B cell (primary cell): ENCODE measurements at regions not wholly inside any gene's neighbourhood (a gene's known extent, or its start where the extent isn't known, plus 50 kb on each side); places are given as distances from the start of the nearest gene placed in this dataset.

ENCODE experiments used
- ATAC-seq: fragments of 200-7000 bp; cut with Tn5 transposase; one replicate; pipeline ENCODE4 v1.10.0; 2021; ENCODE audit warnings: low read depth, mild to moderate bottlenecking, moderate number of reproducible peaks, moderate library complexity
- CTCF ChIA-PET: fragments of 350-600 bp; sonication (Branson Sonifier 250); formaldehyde crosslinking; loops from one replicate; lab custom pipeline; 2021; ENCODE audit warnings: antibody characterized with exemption, inconsistent platforms; lab: Charles Lee
- POLR2A ChIA-PET: fragments of 350-600 bp; sonication (Branson Sonifier 250); formaldehyde crosslinking; loops from one replicate; lab custom pipeline; 2021; ENCODE audit warnings: antibody characterized with exemption; lab: Charles Lee
- DNase-seq: peaks from one replicate; pipeline ENCODE4 v3.0.0; 2013
- H2AFZ ChIP-seq: 2 replicates; pipeline ENCODE4 v1.6.1; 2012; ENCODE audit warnings: mild to moderate bottlenecking, low read depth, low read length; ENCODE audit not compliant: insufficient read depth, poor library complexity, severe bottlenecking
- H3K27ac ChIP-seq, 2 donors: 1 replicate in 1 of 2; 2 replicates in 1 of 2; pipeline ENCODE4 v1.5.1; 2012 to 2013; ENCODE audit warnings: low read length in 2 of 2, mild to moderate bottlenecking in 2 of 2, moderate library complexity in 1 of 2
- H3K27me3 ChIP-seq, 4 experiments: fragments of 200-600 bp in 1 of 4; sonication (generic) in 1 of 4; replicated peaks in 1 of 4; 1 replicate in 2 of 4; 2 replicates in 2 of 4; pipeline versions ENCODE4 v1.6.1 to v1.7.0; 2013 to 2016; ENCODE audit warnings: low read length in 3 of 4, mild to moderate bottlenecking in 2 of 4, mixed read lengths in 1 of 4, moderate library complexity in 1 of 4; ENCODE audit not compliant: insufficient read depth in 4 of 4, control insufficient read depth in 3 of 4; ENCODE audit errors: control extremely low read depth in 1 of 4
- H3K36me3 ChIP-seq, 2 experiments: replicated peaks in 1 of 2; 1 replicate in 1 of 2; 2 replicates in 1 of 2; pipeline versions ENCODE4 v1.6.1 to v1.7.1; 2013; ENCODE audit warnings: low read length in 1 of 2; ENCODE audit not compliant: insufficient read depth in 2 of 2, control insufficient read depth in 1 of 2; ENCODE audit errors: control extremely low read depth in 1 of 2, extremely low read depth in 1 of 2
- H3K4me1 ChIP-seq, 2 donors: fragments of 200-600 bp in 1 of 2; sonication (generic) in 1 of 2; 1 replicate in 1 of 2; 2 replicates in 1 of 2; pipeline versions ENCODE4 v1.5.1 to v1.6.1; 2013 to 2017; ENCODE audit warnings: low read length in 2 of 2; ENCODE audit not compliant: control insufficient read depth in 2 of 2, insufficient read depth in 2 of 2
- H3K4me2 ChIP-seq: replicated peaks from 2 replicates; pipeline ENCODE3; 2012; ENCODE audit warnings: mild to moderate bottlenecking, low read depth, low read length; ENCODE audit not compliant: poor library complexity, severe bottlenecking
- H3K4me3 ChIP-seq, 5 experiments: fragments of 200-600 bp in 1 of 5; sonication (generic) in 1 of 5; 1 replicate in 3 of 5; 2 replicates in 2 of 5; pipeline versions ENCODE4 v1.5.1 to v1.7.0; 2011 to 2016; ENCODE audit warnings: low read length in 4 of 5, mild to moderate bottlenecking in 4 of 5, low read depth in 2 of 5, control low read depth in 1 of 5, moderate library complexity in 1 of 5; ENCODE audit not compliant: insufficient read depth in 1 of 5; ENCODE audit errors: control extremely low read depth in 1 of 5, extremely low read depth in 1 of 5
- H3K79me2 ChIP-seq: fragments of 200-600 bp; sonication (generic); one replicate; pipeline ENCODE4 v1.6.0; 2016; ENCODE audit warnings: low read length; ENCODE audit not compliant: control insufficient read depth, insufficient read depth
- H3K9ac ChIP-seq: fragments of 200-600 bp; sonication (generic); 2 replicates; pipeline ENCODE4 v1.6.1; 2017; ENCODE audit warnings: mild to moderate bottlenecking, low read length, moderate library complexity
- H3K9me3 ChIP-seq, 3 donors: one replicate each; pipeline versions ENCODE4 v1.6.1 to v1.7.1; 2013; ENCODE audit warnings: low read length in 2 of 3; ENCODE audit not compliant: control insufficient read depth in 2 of 3, insufficient read depth in 1 of 3; ENCODE audit errors: control extremely low read depth in 1 of 3
- H4K20me1 ChIP-seq: 2 replicates; pipeline ENCODE4 v1.6.0; 2012; ENCODE audit warnings: mild to moderate bottlenecking, low read length; ENCODE audit not compliant: insufficient read depth, control insufficient read depth, poor library complexity, severe bottlenecking
- H3K27ac Mint-ChIP-seq: one replicate; pipeline ENCODE4 v1.8.0; 2021; ENCODE audit warnings: mixed read lengths
- H3K27me3 Mint-ChIP-seq: one replicate; pipeline ENCODE4 v1.8.0; 2021; ENCODE audit warnings: mixed read lengths
- H3K4me1 Mint-ChIP-seq: one replicate; pipeline ENCODE4 v1.8.0; 2021; ENCODE audit warnings: mixed read lengths
- H3K4me3 Mint-ChIP-seq: one replicate; pipeline ENCODE4 v1.8.0; 2021; ENCODE audit warnings: mixed read lengths
- H3K9me3 Mint-ChIP-seq: one replicate; pipeline ENCODE4 v1.8.0; 2022; ENCODE audit warnings: mixed read lengths; ENCODE audit not compliant: insufficient read depth
- EZH2 ChIP-seq: IDR thresholded peaks from 2 replicates; pipeline ENCODE4 v1.6.1; 2012; ENCODE audit warnings: borderline replicate concordance, low read depth, mild to moderate bottlenecking, moderate library complexity, low read length; ENCODE audit not compliant: insufficient read depth, poor library complexity, severe bottlenecking
- WGBS: methylation state at CpG from one replicate; pipeline ENCODE4 v1.1.5; 2013; ENCODE audit warnings: missing lambda C conversion rate; ENCODE audit not compliant: insufficient coverage; 5-methylcytosine and 5-hydroxymethylcytosine counted together
- intact Hi-C: fragments of 100-400 bp; cut with micrococcal nuclease; formaldehyde crosslinking; loops from one replicate; pipeline ENCODE4 v1.10.0; 2022
- TF ChIP-seq, protein P1 (sequence below): fragments of 200-600 bp; IDR thresholded peaks from one replicate; pipeline ENCODE4 v1.8.0; 2022; ENCODE audit warnings: antibody characterized with exemption, mild to moderate bottlenecking

DNA sequence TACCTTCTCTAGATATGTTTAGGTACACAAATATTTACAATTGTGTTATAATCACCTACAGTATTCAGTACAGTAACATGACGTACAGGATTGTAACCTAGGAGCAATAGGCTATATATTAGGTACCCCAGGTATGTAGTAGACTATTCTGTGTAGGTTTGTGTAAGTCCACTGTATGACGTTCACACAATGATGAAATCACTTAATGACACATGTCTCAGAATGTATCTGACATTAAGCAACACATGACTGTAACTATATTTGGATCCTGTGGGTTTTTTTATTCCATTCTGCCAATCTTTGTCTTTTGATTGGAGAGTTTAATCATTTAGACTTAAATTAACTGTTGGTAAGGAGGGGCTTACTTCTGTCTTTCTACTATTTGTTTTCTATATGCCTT lies 52.1 kb downstream of the STYXL2 start:
- Histone ChIP-seq H3K27me3 (peaks cover 0 to 17% (median 6%) of the 10 kb centered on the region in 4 experiments), H3K4me2 (no peak overlapping the region), H4K20me1 (no peaks in the 10 kb centered on the region), H3K4me1 (no peaks in the 10 kb centered on the region), H3K27ac (no peak overlapping the region), H3K9ac (no peak overlapping the region), H2AFZ (no peak overlapping the region), H3K36me3 (no peaks in the 10 kb centered on the region), H3K4me3 (no peak overlapping the region), H3K79me2 (no peaks in the 10 kb centered on the region), H3K9me3 (peaks cover 0 to 10% (median 8%) of the 10 kb centered on the region in 3 donors)
- DNase-seq (no peak), ATAC-seq (no peak)
- POLR2A ChIA-PET, result no interaction called here
- no peak for TF ChIP-seq EZH2
- TF ChIP-seq, protein P1, sequence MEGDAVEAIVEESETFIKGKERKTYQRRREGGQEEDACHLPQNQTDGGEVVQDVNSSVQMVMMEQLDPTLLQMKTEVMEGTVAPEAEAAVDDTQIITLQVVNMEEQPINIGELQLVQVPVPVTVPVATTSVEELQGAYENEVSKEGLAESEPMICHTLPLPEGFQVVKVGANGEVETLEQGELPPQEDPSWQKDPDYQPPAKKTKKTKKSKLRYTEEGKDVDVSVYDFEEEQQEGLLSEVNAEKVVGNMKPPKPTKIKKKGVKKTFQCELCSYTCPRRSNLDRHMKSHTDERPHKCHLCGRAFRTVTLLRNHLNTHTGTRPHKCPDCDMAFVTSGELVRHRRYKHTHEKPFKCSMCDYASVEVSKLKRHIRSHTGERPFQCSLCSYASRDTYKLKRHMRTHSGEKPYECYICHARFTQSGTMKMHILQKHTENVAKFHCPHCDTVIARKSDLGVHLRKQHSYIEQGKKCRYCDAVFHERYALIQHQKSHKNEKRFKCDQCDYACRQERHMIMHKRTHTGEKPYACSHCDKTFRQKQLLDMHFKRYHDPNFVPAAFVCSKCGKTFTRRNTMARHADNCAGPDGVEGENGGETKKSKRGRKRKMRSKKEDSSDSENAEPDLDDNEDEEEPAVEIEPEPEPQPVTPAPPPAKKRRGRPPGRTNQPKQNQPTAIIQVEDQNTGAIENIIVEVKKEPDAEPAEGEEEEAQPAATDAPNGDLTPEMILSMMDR, result no peak
- no CpG with 5 or more reads among the region's 2 CpGs for WGBS
- Mint-ChIP-seq H3K4me1 (no peaks in the 10 kb centered on the region), H3K27me3 (peaks cover 32% of the 10 kb centered on the region), H3K9me3 (peaks cover 7% of the 10 kb centered on the region), H3K27ac (no peak overlapping the region), H3K4me3 (no peak overlapping the region)
- intact Hi-C loops, result no loop called here
- CTCF ChIA-PET, result no interaction called here

DNA sequence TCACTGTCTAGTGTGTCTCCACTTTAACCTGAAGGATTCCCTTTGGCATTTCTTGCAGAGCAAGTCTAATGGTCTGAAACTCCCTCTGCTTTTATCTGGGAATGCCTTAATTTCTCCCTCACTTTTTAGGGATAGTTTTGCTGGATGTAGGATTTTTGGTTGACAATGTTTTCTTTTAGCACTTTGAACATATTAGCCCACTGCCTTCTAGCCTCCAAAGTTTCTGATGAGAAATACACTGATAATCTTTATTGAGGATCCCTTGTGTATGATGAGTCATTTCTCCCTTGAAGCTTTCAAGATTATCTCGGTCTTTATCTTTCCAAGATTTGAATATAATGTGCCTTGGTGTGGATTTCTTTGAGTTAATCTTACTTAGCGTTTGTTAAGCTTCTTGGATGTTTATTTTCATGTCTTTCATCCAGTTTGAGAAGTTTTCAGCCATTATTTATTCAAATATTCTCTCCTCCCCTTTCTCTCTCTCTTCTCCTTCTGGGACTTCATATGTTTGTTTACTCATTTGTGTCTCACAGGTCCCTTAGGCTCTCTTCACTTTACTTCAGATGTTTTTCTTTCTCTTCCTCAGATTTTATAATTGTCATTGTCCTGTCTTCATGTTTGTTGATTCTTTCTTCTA lies 53.1 kb downstream of the STYXL2 start:
- peaks cover 40% of the 10 kb centered on the region for H3K27me3 Mint-ChIP-seq
- POLR2A ChIA-PET, result no interaction called here

More for the DNA sequence above, 53.1 kb downstream of the STYXL2 start:
- H3K4me1 ChIP-seq, result no peaks in the 10 kb centered on the region
- TF ChIP-seq, protein P1, result no peak
- no peak for TF ChIP-seq EZH2
- no peak for ATAC-seq
- intact Hi-C loops, result no loop called here
- Mint-ChIP-seq H3K4me1 (no peaks in the 10 kb centered on the region), H3K4me3 (no peak overlapping the region), H3K27ac (no peak overlapping the region), H3K9me3 (peaks cover 7% of the 10 kb centered on the region)
- H3K27me3 ChIP-seq, result peaks cover 0 to 17% (median 6%) of the 10 kb centered on the region in 4 experiments
- CTCF ChIA-PET, result no interaction called here
- no peaks in the 10 kb centered on the region for H3K36me3 ChIP-seq
- H2AFZ ChIP-seq, result no peak overlapping the region
- no CpG with 5 or more reads among the region's 2 CpGs for WGBS
- no peak overlapping the region for H3K4me3 ChIP-seq
- no peak overlapping the region for H3K27ac ChIP-seq
- H3K4me2 ChIP-seq, result no peak overlapping the region
- no peaks in the 10 kb centered on the region for H3K79me2 ChIP-seq
- no peaks in the 10 kb centered on the region for H4K20me1 ChIP-seq
- no peak for DNase-seq
- H3K9ac ChIP-seq, result no peak overlapping the region
- H3K9me3 ChIP-seq, result peaks cover 0 to 10% (median 8%) of the 10 kb centered on the region in 3 donors
